Dendritic cell treated with granulocyte-macrophage colony-stimulating factor and Interleukin-4, amounts not matched to agents 40 ng/mL and 50 ng/mL, for 4 days (primary cell): ENCODE measurements at regions not wholly inside any gene's neighbourhood (a gene's known extent, or its start where the extent isn't known, plus 50 kb on each side); places are given as distances from the start of the nearest gene placed in this dataset.
A peak's percentile ranks its signal among the peaks of the same experiment; 100 is the strongest.

Source experiments
- H3K27ac Mint-ChIP-seq: one replicate; pipeline ENCODE4 v1.8.0; 2022; ENCODE audit warnings: mild to moderate bottlenecking, mixed read lengths
- H3K27me3 Mint-ChIP-seq: one replicate; pipeline ENCODE4 v1.8.0; 2022; ENCODE audit warnings: mild to moderate bottlenecking, mixed read lengths
- H3K36me3 Mint-ChIP-seq: one replicate; pipeline ENCODE4 v1.8.0; 2022; ENCODE audit warnings: low read depth, mixed read lengths
- H3K4me1 Mint-ChIP-seq: one replicate; pipeline ENCODE4 v1.8.0; 2022; ENCODE audit warnings: low read depth, mixed read lengths
- H3K4me3 Mint-ChIP-seq: one replicate; pipeline ENCODE4 v1.8.0; 2022; ENCODE audit warnings: mild to moderate bottlenecking, moderate library complexity, mixed read lengths
- H3K9me3 Mint-ChIP-seq: one replicate; pipeline ENCODE4 v1.8.0; 2022; ENCODE audit warnings: mixed read lengths
- intact Hi-C: fragments of 100-400 bp; cut with micrococcal nuclease; formaldehyde crosslinking; loops from one replicate; pipeline ENCODE4 v1.15.0; 2022

GRCh38 chr17:27218719-27219488, 75.0 kb upstream of the WSB1 start:
- peaks cover 35% of the 10 kb centered on the region for H3K4me1 Mint-ChIP-seq
- H3K27ac Mint-ChIP-seq = no peak overlapping the region
- intact Hi-C loops = no loop called here
- peaks cover 18% of the 10 kb centered on the region for H3K9me3 Mint-ChIP-seq
- no peak overlapping the region for H3K4me3 Mint-ChIP-seq
- H3K27me3 Mint-ChIP-seq = no peaks in the 10 kb centered on the region
- H3K36me3 Mint-ChIP-seq = no peaks in the 10 kb centered on the region

- Mint-ChIP-seq H3K27ac (peak overlapping the region; percentile 10), H3K36me3 (no peaks in the 10 kb centered on the region), H3K4me1 (peaks cover 18% of the 10 kb centered on the region), H3K27me3 (no peaks in the 10 kb centered on the region), H3K4me3 (no peak overlapping the region), H3K9me3 (no peaks in the 10 kb centered on the region)
- intact Hi-C loops = no loop called here
Observed at GRCh38 chr17:27222515-27222914, 71.4 kb upstream of the WSB1 start.

GRCh38 chr17:27224526-27225315, 69.2 kb upstream of the WSB1 start:
- Mint-ChIP-seq H3K4me3 (no peak overlapping the region), H3K9me3 (no peaks in the 10 kb centered on the region), H3K27ac (peak overlapping the region; percentile 41), H3K36me3 (no peaks in the 10 kb centered on the region), H3K27me3 (no peaks in the 10 kb centered on the region), H3K4me1 (peaks cover 10% of the 10 kb centered on the region)
- intact Hi-C loops = no loop called here

GRCh38 chr17:27226611-27227230, 67.2 kb upstream of the WSB1 start:
- peaks cover 12% of the 10 kb centered on the region for H3K4me1 Mint-ChIP-seq
- H3K9me3 Mint-ChIP-seq = no peaks in the 10 kb centered on the region
- no peak overlapping the region for H3K27ac Mint-ChIP-seq
- H3K36me3 Mint-ChIP-seq = no peaks in the 10 kb centered on the region
- H3K27me3 Mint-ChIP-seq = no peaks in the 10 kb centered on the region
- intact Hi-C loops = no loop called here
- H3K4me3 Mint-ChIP-seq = no peak overlapping the region

- intact Hi-C loops = loop anchor here (10.0 kb wide), 1 partner anchor 224 kb away; the partner anchor contains the start of gene KSR1
- H3K4me3 Mint-ChIP-seq = no peak overlapping the region
- no peaks in the 10 kb centered on the region for H3K27me3 Mint-ChIP-seq
- H3K36me3 Mint-ChIP-seq = no peaks in the 10 kb centered on the region
- no peaks in the 10 kb centered on the region for H3K9me3 Mint-ChIP-seq
- H3K4me1 Mint-ChIP-seq = peaks cover 27% of the 10 kb centered on the region
- no peak overlapping the region for H3K27ac Mint-ChIP-seq
Observed at GRCh38 chr17:27230996-27231395, 62.9 kb upstream of the WSB1 start.

- intact Hi-C loops = loop anchor here (10.0 kb wide), 1 partner anchor 222 kb away; the partner anchor contains the start of gene KSR1
- Mint-ChIP-seq H3K4me1 (peaks cover 27% of the 10 kb centered on the region), H3K27ac (peak overlapping the region; percentile 51), H3K4me3 (no peak overlapping the region), H3K27me3 (no peaks in the 10 kb centered on the region), H3K36me3 (no peaks in the 10 kb centered on the region), H3K9me3 (no peaks in the 10 kb centered on the region)
Observed at GRCh38 chr17:27232328-27232727, 61.6 kb upstream of the WSB1 start.

- Mint-ChIP-seq H3K27me3 (no peaks in the 10 kb centered on the region), H3K4me1 (peaks cover 34% of the 10 kb centered on the region), H3K27ac (no peak overlapping the region), H3K36me3 (no peaks in the 10 kb centered on the region), H3K4me3 (no peak overlapping the region), H3K9me3 (no peaks in the 10 kb centered on the region)
- intact Hi-C loops = loop anchor here (10.0 kb wide), 1 partner anchor 222 kb away; the partner anchor contains the start of gene KSR1
Observed at GRCh38 chr17:27233059-27233458, 60.9 kb upstream of the WSB1 start.

- H3K36me3 Mint-ChIP-seq = no peaks in the 10 kb centered on the region
- H3K4me3 Mint-ChIP-seq = no peak overlapping the region
- intact Hi-C loops = loop anchor here (10.0 kb wide), 1 partner anchor 221 kb away; the partner anchor contains the start of gene KSR1
- H3K27ac Mint-ChIP-seq = peak overlapping the region; percentile 59
- H3K27me3 Mint-ChIP-seq = no peaks in the 10 kb centered on the region
- H3K4me1 Mint-ChIP-seq = peaks cover 41% of the 10 kb centered on the region
- no peaks in the 10 kb centered on the region for H3K9me3 Mint-ChIP-seq
Observed at GRCh38 chr17:27233776-27234175, 60.1 kb upstream of the WSB1 start.

GRCh38 chr17:27236717-27237315, 57.1 kb upstream of the WSB1 start:
- H3K4me1 Mint-ChIP-seq = peaks cover 67% of the 10 kb centered on the region
- intact Hi-C loops = loop anchor here (1.0 to 10.0 kb wide), 3 partner anchors 218 to 364 kb away; partner anchors contain the start of gene KSR1
- H3K36me3 Mint-ChIP-seq = no peaks in the 10 kb centered on the region
- no peak overlapping the region for H3K4me3 Mint-ChIP-seq
- no peaks in the 10 kb centered on the region for H3K9me3 Mint-ChIP-seq
- no peaks in the 10 kb centered on the region for H3K27me3 Mint-ChIP-seq
- H3K27ac Mint-ChIP-seq = no peak overlapping the region

GRCh38 chr17:27237890-27238289, 56.0 kb upstream of the WSB1 start:
- Mint-ChIP-seq H3K27me3 (no peaks in the 10 kb centered on the region), H3K4me3 (no peak overlapping the region), H3K36me3 (no peaks in the 10 kb centered on the region), H3K9me3 (no peaks in the 10 kb centered on the region), H3K4me1 (peaks cover 72% of the 10 kb centered on the region), H3K27ac (peak overlapping the region; percentile 96)
- intact Hi-C loops = loop anchor here (5.0 to 10.0 kb wide), 2 partner anchors 217 to 294 kb away; partner anchors contain the start of gene KSR1

- intact Hi-C loops = loop anchor here (1.0 to 10.0 kb wide), 3 partner anchors 93 to 293 kb away; partner anchors contain the start of gene KSR1
- H3K4me1 Mint-ChIP-seq = peaks cover 72% of the 10 kb centered on the region
- peak overlapping the region; percentile 53 for H3K4me3 Mint-ChIP-seq
- no peaks in the 10 kb centered on the region for H3K9me3 Mint-ChIP-seq
- peak overlapping the region; percentile 96 for H3K27ac Mint-ChIP-seq
- no peaks in the 10 kb centered on the region for H3K27me3 Mint-ChIP-seq
- H3K36me3 Mint-ChIP-seq = no peaks in the 10 kb centered on the region
Observed at GRCh38 chr17:27239046-27239445, 54.9 kb upstream of the WSB1 start.

- no peaks in the 10 kb centered on the region for H3K36me3 Mint-ChIP-seq
- H3K4me3 Mint-ChIP-seq = no peak overlapping the region
- peak overlapping the region; percentile 96 for H3K27ac Mint-ChIP-seq
- no peaks in the 10 kb centered on the region for H3K9me3 Mint-ChIP-seq
- intact Hi-C loops = loop anchor here (1.0 to 10.0 kb wide), 3 partner anchors 93 to 293 kb away; partner anchors contain the start of gene KSR1
- peaks cover 72% of the 10 kb centered on the region for H3K4me1 Mint-ChIP-seq
- no peaks in the 10 kb centered on the region for H3K27me3 Mint-ChIP-seq
Observed at GRCh38 chr17:27239584-27239983, 54.3 kb upstream of the WSB1 start.

GRCh38 chr17:27240086-27240801, 53.7 kb upstream of the WSB1 start:
- no peaks in the 10 kb centered on the region for H3K9me3 Mint-ChIP-seq
- no peaks in the 10 kb centered on the region for H3K27me3 Mint-ChIP-seq
- peaks cover 78% of the 10 kb centered on the region for H3K4me1 Mint-ChIP-seq
- H3K27ac Mint-ChIP-seq = peak overlapping the region; percentile 96
- H3K4me3 Mint-ChIP-seq = no peak overlapping the region
- intact Hi-C loops = no loop called here
- no peaks in the 10 kb centered on the region for H3K36me3 Mint-ChIP-seq
